AG04449 (cell line): ENCODE measurements at regions not wholly inside any gene's neighbourhood (a gene's known extent, or its start where the extent isn't known, plus 50 kb on each side); places are given as distances from the start of the nearest gene placed in this dataset.

ENCODE experiments used
- CTCF ChIA-PET: fragments of 350-600 bp; formaldehyde crosslinking; extraction: SDS; loops from one replicate; lab custom pipeline; 2021; ENCODE audit warnings: antibody characterized with exemption; lab: Yijun Ruan, JAX
- POLR2A ChIA-PET: fragments of 400-600, 350-600 bp; formaldehyde crosslinking; extraction: SDS; loops from one replicate; lab custom pipeline; 2020; ENCODE audit warnings: antibody characterized with exemption, inconsistent platforms; lab: Yijun Ruan, JAX
- DNase-seq: peaks from one replicate; pipeline ENCODE4 v3.0.0-alpha.2; 2010; ENCODE audit warnings: low read depth, low spot score
- H3K4me3 ChIP-seq: 2 replicates; pipeline ENCODE4 v1.5.1; 2011; ENCODE audit warnings: low read depth, mild to moderate bottlenecking, control low read depth, low read length
- TF ChIP-seq, protein P1 (sequence below): IDR thresholded peaks from one replicate; pipeline ENCODE4 v1.5.1; 2011; ENCODE audit warnings: mild to moderate bottlenecking, moderate library complexity, low read length, control low read depth, inconsistent platforms; ENCODE audit not compliant: insufficient read depth; ENCODE audit errors: missing control alignments

DNA sequence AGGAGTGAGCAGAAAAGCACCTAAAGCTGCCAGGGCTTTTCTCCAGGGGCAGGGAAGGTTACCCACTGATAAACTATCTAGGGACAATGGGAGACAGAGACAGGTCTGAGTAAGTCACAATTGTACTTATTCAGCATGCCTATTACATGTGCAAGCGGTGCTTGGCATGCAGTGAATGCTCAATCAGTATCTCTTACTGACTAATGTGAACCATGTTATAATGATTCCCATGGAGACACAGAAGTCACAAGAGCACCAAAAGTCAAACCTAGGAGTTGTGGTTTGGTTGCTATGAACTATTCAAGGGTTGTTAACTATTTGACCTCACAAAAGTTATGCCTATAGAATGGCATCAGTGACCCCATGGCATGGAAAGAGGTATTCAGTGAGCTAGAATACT, 50.0 kb upstream of the RASGRP1 start:
- H3K4me3 ChIP-seq, result no peak overlapping the region
- POLR2A ChIA-PET, result no interaction called here
- no peak for DNase-seq
- CTCF ChIA-PET, result interaction anchor here (0.9 kb wide), 1 partner anchor 13 kb away, joined by 3 read pairs; no protein-coding TSS in a partner anchor
- TF ChIP-seq, protein P1, sequence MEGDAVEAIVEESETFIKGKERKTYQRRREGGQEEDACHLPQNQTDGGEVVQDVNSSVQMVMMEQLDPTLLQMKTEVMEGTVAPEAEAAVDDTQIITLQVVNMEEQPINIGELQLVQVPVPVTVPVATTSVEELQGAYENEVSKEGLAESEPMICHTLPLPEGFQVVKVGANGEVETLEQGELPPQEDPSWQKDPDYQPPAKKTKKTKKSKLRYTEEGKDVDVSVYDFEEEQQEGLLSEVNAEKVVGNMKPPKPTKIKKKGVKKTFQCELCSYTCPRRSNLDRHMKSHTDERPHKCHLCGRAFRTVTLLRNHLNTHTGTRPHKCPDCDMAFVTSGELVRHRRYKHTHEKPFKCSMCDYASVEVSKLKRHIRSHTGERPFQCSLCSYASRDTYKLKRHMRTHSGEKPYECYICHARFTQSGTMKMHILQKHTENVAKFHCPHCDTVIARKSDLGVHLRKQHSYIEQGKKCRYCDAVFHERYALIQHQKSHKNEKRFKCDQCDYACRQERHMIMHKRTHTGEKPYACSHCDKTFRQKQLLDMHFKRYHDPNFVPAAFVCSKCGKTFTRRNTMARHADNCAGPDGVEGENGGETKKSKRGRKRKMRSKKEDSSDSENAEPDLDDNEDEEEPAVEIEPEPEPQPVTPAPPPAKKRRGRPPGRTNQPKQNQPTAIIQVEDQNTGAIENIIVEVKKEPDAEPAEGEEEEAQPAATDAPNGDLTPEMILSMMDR, result no peak

DNA sequence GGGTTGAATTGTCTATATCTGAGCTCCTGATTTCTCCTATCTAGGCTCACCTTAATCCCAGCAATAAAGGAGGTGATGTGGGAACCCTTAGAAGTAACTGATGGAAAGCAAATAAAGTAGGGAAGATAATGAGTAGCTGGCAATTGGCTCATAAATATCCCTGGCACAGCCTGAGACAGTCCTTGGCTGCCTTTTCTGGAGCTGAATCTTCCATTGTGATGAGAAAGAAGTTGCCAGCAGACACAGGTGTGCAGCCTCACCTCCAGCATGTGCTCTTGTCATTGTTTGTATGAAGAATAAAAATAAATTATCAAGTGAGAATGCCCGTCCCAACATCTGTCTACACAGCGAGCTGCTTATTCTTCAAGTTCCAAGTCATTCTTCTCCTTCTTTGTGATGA, 53.2 kb upstream of the RASGRP1 start:
- H3K4me3 ChIP-seq, result no peak overlapping the region
- POLR2A ChIA-PET, result no interaction called here
- DNase-seq, result no peak
- CTCF ChIA-PET, result interaction anchor here (1.4 to 1.7 kb wide), 2 partner anchors 9 to 54 kb away, joined by 4 to 5 read pairs; partner anchors contain the start of gene RASGRP1
- TF ChIP-seq, protein P1, result no peak

DNA sequence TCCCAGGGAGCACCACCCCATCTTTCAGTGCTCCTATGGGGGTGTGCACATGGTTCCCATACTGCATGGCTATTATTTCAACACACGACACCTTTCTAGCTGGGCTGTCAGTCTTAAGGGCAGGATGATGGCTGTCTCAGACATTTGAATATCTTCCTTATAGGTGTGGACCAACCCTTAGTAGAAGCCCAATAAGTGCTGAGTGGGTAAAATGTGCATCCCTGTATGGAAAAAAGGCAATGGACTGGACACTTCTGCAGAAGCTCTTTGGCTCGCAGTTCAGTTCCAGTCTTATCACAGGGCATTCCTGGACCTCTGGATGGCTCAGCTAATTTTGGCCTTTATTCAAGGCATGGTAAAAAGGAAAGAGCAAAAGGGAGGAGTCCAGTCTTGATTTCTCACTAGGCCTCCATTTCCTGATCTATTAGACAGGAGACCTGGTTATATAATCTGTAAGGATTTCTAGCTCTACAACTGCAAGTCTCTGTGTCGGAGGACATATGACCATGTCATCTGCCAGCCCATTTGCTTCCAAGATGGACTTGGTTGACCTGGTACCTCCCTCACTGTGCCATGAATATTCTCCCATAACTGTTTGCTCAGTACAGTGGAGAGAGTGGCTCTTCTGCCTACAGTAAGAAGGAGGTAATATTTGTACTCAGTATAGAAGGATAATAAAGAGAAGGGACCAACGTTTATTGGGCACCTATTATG, 53.8 kb upstream of the RASGRP1 start:
- TF ChIP-seq, protein P1, result no peak
- no peak overlapping the region for H3K4me3 ChIP-seq
- POLR2A ChIA-PET, result no interaction called here
- CTCF ChIA-PET, result interaction anchor here (1.4 to 1.7 kb wide), 2 partner anchors 8 to 54 kb away, joined by 4 to 5 read pairs; partner anchors contain the start of gene RASGRP1
- no peak for DNase-seq

DNA sequence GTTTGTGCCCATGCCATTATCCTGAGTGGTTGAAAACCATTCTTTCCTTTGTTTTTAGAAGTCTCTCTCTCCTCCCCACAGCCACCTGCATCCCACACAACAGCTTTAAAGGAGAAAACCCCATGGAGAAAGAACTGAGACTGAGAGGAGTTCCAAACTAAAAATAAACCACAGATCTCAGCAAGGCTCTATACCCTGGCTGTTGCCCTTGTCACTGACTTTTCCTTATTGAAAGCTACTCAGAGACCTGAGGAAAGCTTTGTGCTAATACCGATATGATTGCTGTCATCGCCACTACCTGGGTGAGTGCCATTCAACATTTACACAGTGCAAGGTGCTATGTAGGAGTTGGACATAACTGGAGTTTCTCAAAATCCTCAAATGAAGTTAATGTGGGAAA, 55.5 kb upstream of the RASGRP1 start:
- no peak for DNase-seq
- ChIA-PET CTCF (interaction anchor here (1.1 kb wide), 1 partner anchor 156 kb away, joined by 4 read pairs; no protein-coding TSS in a partner anchor), POLR2A (no interaction called here)
- TF ChIP-seq, protein P1, result no peak
- H3K4me3 ChIP-seq, result no peak overlapping the region

DNA sequence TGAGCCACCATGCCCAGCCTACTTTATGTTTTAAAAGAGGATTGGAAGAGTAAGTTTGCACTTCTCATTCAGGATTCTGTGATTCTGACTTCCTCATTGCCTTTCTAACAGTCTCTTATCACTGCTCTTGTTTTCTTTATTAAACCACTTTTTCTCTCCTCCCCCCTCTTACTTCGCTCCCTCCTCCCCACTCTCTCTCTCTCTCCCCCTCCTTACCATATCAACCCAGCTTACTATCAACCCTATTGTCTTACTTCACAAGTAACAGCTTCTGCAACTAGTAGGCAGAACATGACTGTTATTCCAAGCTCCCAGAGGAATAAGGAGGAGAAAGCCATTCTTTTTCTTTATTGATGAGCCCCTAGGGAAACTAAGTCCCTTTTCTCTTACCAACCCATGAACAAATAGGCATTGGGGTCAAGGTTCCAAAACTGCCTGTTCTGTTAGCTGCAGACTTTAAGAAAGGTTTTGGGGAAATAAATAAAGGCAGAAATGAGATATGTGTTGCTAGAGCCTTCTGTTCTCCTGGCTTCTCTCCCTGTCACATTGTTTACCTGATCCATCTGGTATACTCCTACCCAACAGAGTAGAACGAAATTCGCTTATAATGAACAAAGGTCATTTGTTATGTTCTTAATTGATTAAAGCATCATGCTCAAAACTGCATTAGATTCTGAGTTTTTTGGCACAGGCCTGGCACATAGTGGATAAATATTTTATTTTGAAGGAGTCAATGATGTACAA, 56.4 kb upstream of the RASGRP1 start:
- POLR2A ChIA-PET, result no interaction called here

DNA sequence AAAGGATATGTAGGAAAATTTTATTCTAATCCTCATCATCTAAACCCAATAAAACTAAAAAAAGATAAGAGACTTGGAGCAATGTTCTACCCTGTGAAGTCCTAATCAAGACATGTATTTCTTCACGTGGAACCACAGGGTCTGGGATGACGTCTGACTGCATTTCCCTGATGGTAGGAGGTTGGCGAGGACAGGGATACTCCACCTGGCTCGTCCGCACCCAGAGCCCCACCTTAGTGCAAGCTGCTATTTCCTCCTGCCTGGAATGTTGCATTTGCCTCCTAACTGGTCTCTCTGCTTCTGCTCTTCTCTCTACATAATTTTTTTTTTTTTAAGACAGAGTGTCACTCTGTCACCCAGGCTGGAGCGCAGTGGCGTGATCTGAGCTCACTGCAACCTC, 57.7 kb upstream of the RASGRP1 start:
- ChIA-PET CTCF (no interaction called here), POLR2A (no interaction called here)
- DNase-seq, result no peak
- no peak overlapping the region for H3K4me3 ChIP-seq
- TF ChIP-seq, protein P1, result no peak

More for the DNA sequence above, 56.4 kb upstream of the RASGRP1 start:
- TF ChIP-seq, protein P1, result no peak
- DNase-seq, result no peak
- no peak overlapping the region for H3K4me3 ChIP-seq
- CTCF ChIA-PET, result no interaction called here
